ENCODE measurements at regions not wholly inside any gene's neighbourhood (a gene's known extent, or its start where the extent isn't known, plus 50 kb on each side); places are given as distances from the start of the nearest gene placed in this dataset.

DNA sequence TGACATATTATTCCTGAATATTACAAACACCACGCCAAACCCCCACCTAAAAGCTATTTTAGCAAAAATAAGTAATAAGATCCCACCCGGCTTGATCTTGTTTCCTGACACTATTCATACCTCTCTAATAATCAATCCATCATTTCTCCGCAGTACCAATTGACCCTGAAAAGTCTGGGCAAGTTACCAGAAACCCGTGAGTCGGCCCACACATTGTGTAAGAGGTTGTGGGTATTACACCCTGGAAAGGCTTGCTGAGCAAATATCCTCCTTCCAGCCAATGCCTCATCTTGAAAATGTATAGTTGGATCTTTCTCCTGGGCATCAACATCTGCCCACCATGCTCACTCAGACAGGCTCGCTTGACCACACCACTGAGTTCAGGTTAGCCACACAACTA is 451.0 kb downstream of the TTLL7 start:
- TF ChIP-seq, protein P1, sequence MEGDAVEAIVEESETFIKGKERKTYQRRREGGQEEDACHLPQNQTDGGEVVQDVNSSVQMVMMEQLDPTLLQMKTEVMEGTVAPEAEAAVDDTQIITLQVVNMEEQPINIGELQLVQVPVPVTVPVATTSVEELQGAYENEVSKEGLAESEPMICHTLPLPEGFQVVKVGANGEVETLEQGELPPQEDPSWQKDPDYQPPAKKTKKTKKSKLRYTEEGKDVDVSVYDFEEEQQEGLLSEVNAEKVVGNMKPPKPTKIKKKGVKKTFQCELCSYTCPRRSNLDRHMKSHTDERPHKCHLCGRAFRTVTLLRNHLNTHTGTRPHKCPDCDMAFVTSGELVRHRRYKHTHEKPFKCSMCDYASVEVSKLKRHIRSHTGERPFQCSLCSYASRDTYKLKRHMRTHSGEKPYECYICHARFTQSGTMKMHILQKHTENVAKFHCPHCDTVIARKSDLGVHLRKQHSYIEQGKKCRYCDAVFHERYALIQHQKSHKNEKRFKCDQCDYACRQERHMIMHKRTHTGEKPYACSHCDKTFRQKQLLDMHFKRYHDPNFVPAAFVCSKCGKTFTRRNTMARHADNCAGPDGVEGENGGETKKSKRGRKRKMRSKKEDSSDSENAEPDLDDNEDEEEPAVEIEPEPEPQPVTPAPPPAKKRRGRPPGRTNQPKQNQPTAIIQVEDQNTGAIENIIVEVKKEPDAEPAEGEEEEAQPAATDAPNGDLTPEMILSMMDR (IDR thresholded peaks at IDR 0.05; ENCODE audit: poor library complexity, severe bottlenecking), result no peak
- H3K27me3 ChIP-seq (ENCODE audit: insufficient read depth, poor library complexity, severe bottlenecking), result no peaks in the 10 kb centered on the region
- no peaks in the 10 kb centered on the region for H3K9me3 ChIP-seq (ENCODE audit: severe bottlenecking)
- ATAC-seq (ENCODE audit: low read depth) (no peak), DNase-seq (ENCODE audit: low spot score) (no peak)
- no peaks in the 10 kb centered on the region for H3K4me1 ChIP-seq (ENCODE audit: insufficient read depth, poor library complexity, severe bottlenecking)
- no peak overlapping the region for H3K27ac ChIP-seq (ENCODE audit: poor library complexity, severe bottlenecking)
- H3K4me3 ChIP-seq (ENCODE audit: severe bottlenecking), result no peak overlapping the region
- no peaks in the 10 kb centered on the region for H3K36me3 ChIP-seq (ENCODE audit: low read depth)

- H3K27ac ChIP-seq (ENCODE audit: poor library complexity, severe bottlenecking), result no peak overlapping the region
- no peaks in the 10 kb centered on the region for H3K9me3 ChIP-seq (ENCODE audit: severe bottlenecking)
- no peak overlapping the region for H3K4me3 ChIP-seq (ENCODE audit: severe bottlenecking)
- no peaks in the 10 kb centered on the region for H3K27me3 ChIP-seq (ENCODE audit: insufficient read depth, poor library complexity, severe bottlenecking)
- TF ChIP-seq, protein P1 (IDR thresholded peaks at IDR 0.05; ENCODE audit: poor library complexity, severe bottlenecking), result no peak
- H3K36me3 ChIP-seq (ENCODE audit: low read depth), result no peaks in the 10 kb centered on the region
- ATAC-seq (ENCODE audit: low read depth) (no peak), DNase-seq (ENCODE audit: low spot score) (no peak)
- no peaks in the 10 kb centered on the region for H3K4me1 ChIP-seq (ENCODE audit: insufficient read depth, poor library complexity, severe bottlenecking)
These were observed 452.1 kb downstream of the TTLL7 start for GRCh38 chr1:83546874-83547273.

- H3K9me3 ChIP-seq (ENCODE audit: severe bottlenecking), result no peaks in the 10 kb centered on the region
- no peaks in the 10 kb centered on the region for H3K27me3 ChIP-seq (ENCODE audit: insufficient read depth, poor library complexity, severe bottlenecking)
- no peak overlapping the region for H3K4me3 ChIP-seq (ENCODE audit: severe bottlenecking)
- no peak for ATAC-seq (ENCODE audit: low read depth)
- no peaks in the 10 kb centered on the region for H3K36me3 ChIP-seq (ENCODE audit: low read depth)
- H3K4me1 ChIP-seq (ENCODE audit: insufficient read depth, poor library complexity, severe bottlenecking), result no peaks in the 10 kb centered on the region
- DNase-seq (ENCODE audit: low spot score), result no peak
- H3K27ac ChIP-seq (ENCODE audit: poor library complexity, severe bottlenecking), result no peak overlapping the region
- TF ChIP-seq, protein P1 (IDR thresholded peaks at IDR 0.05; ENCODE audit: poor library complexity, severe bottlenecking), result peak; percentile 3
These were observed 453.7 kb downstream of the TTLL7 start for GRCh38 chr1:83545066-83545862.

DNA sequence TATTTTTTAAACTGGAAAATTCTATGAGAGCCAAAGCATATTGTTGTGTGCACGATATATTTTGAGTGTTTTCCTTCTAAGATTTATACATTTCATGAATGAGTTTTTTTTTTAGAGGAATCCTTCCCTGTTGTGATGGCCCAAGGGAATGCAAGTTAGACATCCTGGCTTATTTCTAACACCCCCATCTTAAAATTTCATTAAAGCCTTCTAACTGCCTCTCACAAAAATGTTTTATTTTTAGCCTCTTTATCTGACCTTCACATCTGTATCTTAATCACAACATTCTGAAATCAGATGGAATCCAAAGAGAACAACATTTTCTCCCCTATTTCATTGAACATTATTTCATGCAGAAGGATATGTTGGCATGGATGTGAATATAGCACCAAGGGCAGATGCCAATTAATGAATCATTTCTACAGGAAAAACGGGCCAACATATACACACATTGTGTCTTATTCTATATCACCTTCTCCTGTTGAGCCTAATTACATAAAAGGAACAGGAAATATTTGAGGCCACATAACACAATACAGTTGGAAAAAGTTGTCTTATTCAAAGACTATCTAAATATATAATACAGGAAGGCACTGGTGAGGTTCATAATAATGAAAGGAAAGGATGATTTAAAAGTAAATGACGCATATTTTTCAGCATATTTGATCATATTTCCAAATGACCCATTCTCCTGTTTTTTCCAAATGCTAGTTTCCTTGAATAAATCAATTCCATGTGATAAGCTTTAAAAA is 455.5 kb downstream of the TTLL7 start:
- Histone ChIP-seq H3K4me1 (ENCODE audit: insufficient read depth, poor library complexity, severe bottlenecking) (no peaks in the 10 kb centered on the region), H3K27me3 (ENCODE audit: insufficient read depth, poor library complexity, severe bottlenecking) (no peaks in the 10 kb centered on the region), H3K9me3 (ENCODE audit: severe bottlenecking) (no peaks in the 10 kb centered on the region), H3K36me3 (ENCODE audit: low read depth) (no peaks in the 10 kb centered on the region), H3K4me3 (ENCODE audit: severe bottlenecking) (no peak overlapping the region), H3K27ac (ENCODE audit: poor library complexity, severe bottlenecking) (no peak overlapping the region)
- no peak for DNase-seq (ENCODE audit: low spot score)
- TF ChIP-seq, protein P1 (IDR thresholded peaks at IDR 0.05; ENCODE audit: poor library complexity, severe bottlenecking), result no peak
- no peak for ATAC-seq (ENCODE audit: low read depth)
